GM23338 (cell line): ENCODE measurements at regions not wholly inside any gene's neighbourhood (a gene's known extent, or its start where the extent isn't known, plus 50 kb on each side); places are given as distances from the start of the nearest gene placed in this dataset.

Experiments used
- ATAC-seq: fragments of 200-7000 bp; cut with Tn5 transposase; 3 replicates; pipeline ENCODE4 v1.9.1; 2020
- DNase-seq: peaks from one replicate; pipeline ENCODE4 v3.0.0-alpha.2; 2015; ENCODE audit warnings: low spot score
- H2AFZ ChIP-seq: fragments of 200-600 bp; sonication (generic); 2 replicates; pipeline ENCODE4 v1.8.0; 2016; ENCODE audit warnings: antibody characterized with exemption, mild to moderate bottlenecking, moderate library complexity
- H3F3A ChIP-seq: fragments of 200-600 bp; sonication (generic); replicated peaks from 2 replicates; pipeline ENCODE4 v1.8.0; 2017; ENCODE audit warnings: antibody characterized with exemption, mixed run types, low read depth
- H3K27ac ChIP-seq: fragments of 200-600 bp; sonication (generic); 2 replicates; pipeline ENCODE4 v1.6.1; 2016; ENCODE audit warnings: low read depth
- H3K27me3 ChIP-seq: fragments of 200-600 bp; sonication (generic); 2 replicates; pipeline ENCODE4 v1.8.0; 2016; ENCODE audit warnings: mild to moderate bottlenecking, mixed run types, moderate library complexity; ENCODE audit not compliant: insufficient read depth
- H3K36me3 ChIP-seq: fragments of 200-600 bp; sonication (generic); 2 replicates; pipeline ENCODE4 v1.8.0; 2016; ENCODE audit warnings: mild to moderate bottlenecking; ENCODE audit not compliant: insufficient read depth
- H3K4me1 ChIP-seq: fragments of 200-600 bp; sonication (generic); 2 replicates; pipeline ENCODE4 v1.8.0; 2016; ENCODE audit warnings: mild to moderate bottlenecking, moderate library complexity; ENCODE audit not compliant: insufficient read depth
- H3K4me2 ChIP-seq: fragments of 200-600 bp; sonication (generic); 2 replicates; pipeline ENCODE4 v1.7.1; 2017; ENCODE audit warnings: mixed run types
- H3K4me3 ChIP-seq: fragments of 200-600 bp; sonication (generic); 2 replicates; pipeline ENCODE4 v1.6.1; 2016; ENCODE audit warnings: mixed run types
- H3K79me2 ChIP-seq: fragments of 200-600 bp; sonication (generic); replicated peaks from 2 replicates; pipeline ENCODE4 v1.8.0; 2017; ENCODE audit warnings: mild to moderate bottlenecking; ENCODE audit not compliant: insufficient read depth
- H3K9me2 ChIP-seq: fragments of 200-600 bp; sonication (generic); 2 replicates; pipeline ENCODE4 v1.8.0; 2017; ENCODE audit not compliant: insufficient read depth
- H4K20me1 ChIP-seq: fragments of 200-600 bp; sonication (generic); replicated peaks from 2 replicates; pipeline ENCODE4 v1.8.0; 2017; ENCODE audit warnings: mild to moderate bottlenecking; ENCODE audit not compliant: insufficient read depth
- H3K27ac Mint-ChIP-seq: 2 replicates; pipeline ENCODE4 v1.8.0; 2020; ENCODE audit warnings: inconsistent platforms, mild to moderate bottlenecking, moderate library complexity, mixed read lengths
- H3K27me3 Mint-ChIP-seq: 3 replicates; pipeline ENCODE4 v1.8.0; 2022; ENCODE audit warnings: low read depth, mild to moderate bottlenecking, moderate library complexity, mixed read lengths, inconsistent platforms; ENCODE audit not compliant: insufficient read depth, poor library complexity
- H3K36me3 Mint-ChIP-seq: 3 replicates; pipeline ENCODE4 v1.8.0; 2021; ENCODE audit warnings: low read depth, mild to moderate bottlenecking, inconsistent platforms, moderate library complexity, mixed read lengths
- H3K4me1 Mint-ChIP-seq: 3 replicates; pipeline ENCODE4 v1.8.0; 2020; ENCODE audit warnings: mild to moderate bottlenecking, inconsistent platforms, mixed read lengths
- H3K4me3 Mint-ChIP-seq: 3 replicates; pipeline ENCODE4 v1.8.0; 2021; ENCODE audit warnings: moderate library complexity, mild to moderate bottlenecking, inconsistent platforms, mixed read lengths
- H3K9me3 Mint-ChIP-seq: 3 replicates; pipeline ENCODE4 v1.8.0; 2020; ENCODE audit warnings: moderate library complexity, mild to moderate bottlenecking, inconsistent platforms, mixed read lengths
- CREB1 ChIP-seq: fragments of 250-450 bp; sonication (Bioruptor Pico); IDR thresholded peaks from 2 replicates; pipeline ENCODE4 v1.5.0; 2020; ENCODE audit warnings: low read depth, mild to moderate bottlenecking, moderate library complexity
- CTCF ChIP-seq, 2 experiments: fragments of 200-600 bp in 1 of 2; sonication (generic) in 1 of 2; conservative IDR thresholded peaks; 2 replicates each; pipeline versions ENCODE4 v1.5.1 to v1.6.1; 2016 to 2017; ENCODE audit warnings: antibody characterized with exemption in 2 of 2, low read depth in 2 of 2, mild to moderate bottlenecking in 2 of 2, moderate library complexity in 1 of 2
- ETS1 ChIP-seq: IDR thresholded peaks from 2 replicates; pipeline ENCODE4 v1.6.1; 2016; ENCODE audit warnings: antibody characterized with exemption
- EZH2 ChIP-seq: fragments of 200-600 bp; sonication (generic); IDR thresholded peaks from one replicate; pipeline ENCODE4 v1.8.0; 2017; ENCODE audit warnings: antibody characterized with exemption, mild to moderate bottlenecking, low read depth; ENCODE audit not compliant: unreplicated experiment
- EZH2phosphoT487 ChIP-seq: fragments of 200-600 bp; sonication (generic); IDR thresholded peaks from one replicate; pipeline ENCODE4 v1.8.1; 2018; ENCODE audit warnings: antibody characterized with exemption; ENCODE audit not compliant: unreplicated experiment
- JUNB ChIP-seq: IDR thresholded peaks from one replicate; pipeline ENCODE4 v1.6.1; 2016; ENCODE audit warnings: antibody characterized with exemption; ENCODE audit not compliant: unreplicated experiment
- NANOG ChIP-seq: IDR thresholded peaks from 2 replicates; pipeline ENCODE4 v1.6.1; 2016; ENCODE audit warnings: antibody characterized with exemption, borderline replicate concordance
- POLR2AphosphoS5 ChIP-seq: IDR thresholded peaks from 2 replicates; pipeline ENCODE4 v1.6.1; 2016; ENCODE audit warnings: antibody characterized with exemption, low read depth
- REST ChIP-seq: IDR thresholded peaks from one replicate; pipeline ENCODE4 v1.6.1; 2018; ENCODE audit warnings: antibody characterized with exemption; ENCODE audit not compliant: unreplicated experiment
- STAT1 ChIP-seq: IDR thresholded peaks from one replicate; pipeline ENCODE4 v1.6.1; 2016; ENCODE audit warnings: antibody characterized with exemption; ENCODE audit not compliant: unreplicated experiment
- ZNF114 ChIP-seq: fragments of 250-450 bp; sonication (Bioruptor Pico); IDR thresholded peaks from 2 replicates; pipeline ENCODE4 v1.5.0; 2020; ENCODE audit warnings: mild to moderate bottlenecking, moderate library complexity
- ZNF331 ChIP-seq: fragments of 250-450 bp; sonication (Bioruptor Pico); IDR thresholded peaks from 2 replicates; pipeline ENCODE4 v1.5.0; 2020; ENCODE audit warnings: low read depth, mild to moderate bottlenecking, moderate library complexity

- no peak for TF ChIP-seq ETS1
- TF ChIP-seq STAT1: no peak
- TF ChIP-seq ZNF114: no peak
- TF ChIP-seq EZH2phosphoT487: no peak
- TF ChIP-seq ZNF331 (CRISPR knock-in tag): no peak
- TF ChIP-seq NANOG: no peak
- TF ChIP-seq REST: no peak
- no peak for TF ChIP-seq EZH2
- TF ChIP-seq CREB1 (CRISPR knock-in tag): no peak
- no peak for TF ChIP-seq POLR2AphosphoS5
- TF ChIP-seq JUNB: no peak
Measured at GRCh38 chr5:104218200-104218599, 655.6 kb upstream of the NUDT12 start (continued).

GRCh38 chr5:104213216-104213615 lies 650.6 kb upstream of the NUDT12 start:
- H3K4me1 Mint-ChIP-seq: peaks cover 5% of the 10 kb centered on the region; the same call in 2 of the 3 replicates
- no peaks in the 10 kb centered on the region for H3K27me3 Mint-ChIP-seq
- no peak for ATAC-seq
- H3K9me3 Mint-ChIP-seq: no peaks in the 10 kb centered on the region
- Histone ChIP-seq H3K79me2 (no peaks in the 10 kb centered on the region), H3F3A (no peaks in the 10 kb centered on the region), H3K4me1 (no peaks in the 10 kb centered on the region), H3K4me2 (no peak overlapping the region), H2AFZ (no peak overlapping the region), H3K27ac (no peak overlapping the region), H4K20me1 (no peaks in the 10 kb centered on the region), H3K4me3 (no peak overlapping the region), H3K36me3 (no peaks in the 10 kb centered on the region), H3K9me2 (no peaks in the 10 kb centered on the region), H3K27me3 (no peaks in the 10 kb centered on the region)
- no peaks in the 10 kb centered on the region for H3K36me3 Mint-ChIP-seq
- no peak overlapping the region for H3K27ac Mint-ChIP-seq
- TF ChIP-seq STAT1: no peak
- TF ChIP-seq CREB1 (CRISPR knock-in tag): no peak
- TF ChIP-seq ETS1: no peak
- TF ChIP-seq EZH2phosphoT487: no peak
- TF ChIP-seq JUNB: no peak
- no peak for TF ChIP-seq POLR2AphosphoS5
- no peak for TF ChIP-seq ZNF114
- TF ChIP-seq NANOG: no peak
- TF ChIP-seq REST: no peak
- TF ChIP-seq EZH2: no peak
- TF ChIP-seq CTCF (conservative IDR thresholded peaks at IDR 0.05; ENCODE audit: low read depth in 2 of 2): no peak
- no peak for TF ChIP-seq ZNF331 (CRISPR knock-in tag)
- H3K4me3 Mint-ChIP-seq: no peak overlapping the region
- no peak for DNase-seq
